Stimulated activated effector memory CD8-positive, alpha-beta T cell treated with anti-CD3 and anti-CD28 coated beads, Interleukin-12 subunit alpha, Interleukin-12 subunit beta, amount 100 ng/mL, for 72 hours (primary cell): ENCODE measurements at regions not wholly inside any gene's neighbourhood (a gene's known extent, or its start where the extent isn't known, plus 50 kb on each side); places are given as distances from the start of the nearest gene placed in this dataset.

ENCODE experiments used
- ATAC-seq: fragments of 150-1000 bp; cut with Tn5 transposase; 2 replicates; pipeline ENCODE4 v1.10.0; 2021
- DNase-seq, 2 donors: peaks; one replicate each; pipeline ENCODE4 v3.0.0; 2021 to 2022; ENCODE audit warnings: low spot score in 2 of 2
- H3K27ac Mint-ChIP-seq: one replicate; pipeline ENCODE4 v1.8.0; 2022; ENCODE audit warnings: mild to moderate bottlenecking, mixed read lengths
- H3K36me3 Mint-ChIP-seq: one replicate; pipeline ENCODE4 v1.8.0; 2022; ENCODE audit warnings: mild to moderate bottlenecking, mixed read lengths
- H3K4me1 Mint-ChIP-seq: one replicate; pipeline ENCODE4 v1.8.0; 2022; ENCODE audit warnings: mixed read lengths
- H3K4me3 Mint-ChIP-seq: one replicate; pipeline ENCODE4 v1.8.0; 2022; ENCODE audit warnings: mild to moderate bottlenecking, mixed read lengths
- H3K9me3 Mint-ChIP-seq: one replicate; pipeline ENCODE4 v1.8.0; 2022; ENCODE audit warnings: mixed read lengths

DNA sequence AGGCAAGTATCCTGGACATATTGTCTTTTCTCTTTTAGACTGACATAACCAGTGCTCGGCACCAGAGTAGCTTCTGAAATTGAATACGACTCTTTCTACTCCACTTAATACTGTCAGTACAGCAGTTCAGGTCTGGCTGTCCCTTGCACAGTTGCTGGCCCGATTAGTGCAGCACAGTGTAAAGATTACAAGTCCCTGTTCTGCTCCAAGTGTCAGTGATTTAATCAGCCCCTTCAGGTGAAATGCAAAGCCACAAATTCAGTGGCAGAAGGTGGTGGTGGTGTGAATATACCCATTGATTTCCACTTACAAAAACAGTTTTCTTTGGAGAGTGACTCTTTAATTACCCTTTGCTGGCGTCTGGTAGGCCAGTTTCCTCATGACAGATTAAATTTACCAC is 545.4 kb downstream of the ADGRL2 start:
- Mint-ChIP-seq H3K4me3 (no peak overlapping the region), H3K4me1 (no peaks in the 10 kb centered on the region), H3K27ac (no peak overlapping the region)

DNA sequence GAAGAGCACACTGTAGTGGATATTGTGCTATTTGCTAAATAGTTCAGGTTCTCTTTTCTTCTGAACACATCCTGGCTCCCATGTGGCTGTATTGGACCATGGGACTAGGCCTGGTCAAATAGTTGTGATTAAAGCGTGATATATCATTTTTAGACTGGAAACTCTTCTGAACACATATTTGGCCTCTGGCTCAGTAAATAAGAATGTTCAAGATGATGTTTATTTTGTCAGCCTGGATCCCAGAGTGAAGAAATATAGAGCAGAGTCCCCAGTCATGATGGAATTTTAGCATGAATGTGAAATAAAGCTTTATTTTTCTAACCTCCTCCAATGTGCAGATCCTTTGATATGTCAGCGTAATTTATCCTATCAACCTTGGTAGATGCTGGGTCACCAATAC is 542.6 kb downstream of the ADGRL2 start:
- Mint-ChIP-seq H3K27ac (no peak overlapping the region), H3K36me3 (no peaks in the 10 kb centered on the region), H3K4me1 (no peaks in the 10 kb centered on the region), H3K9me3 (peaks cover 15% of the 10 kb centered on the region), H3K4me3 (no peak overlapping the region)
- DNase-seq: no peak
- no peak for ATAC-seq

More for the DNA sequence above, 545.4 kb downstream of the ADGRL2 start:
- Mint-ChIP-seq H3K9me3 (peaks cover 25% of the 10 kb centered on the region), H3K36me3 (no peaks in the 10 kb centered on the region)
- DNase-seq (no peak), ATAC-seq (no peak)

DNA sequence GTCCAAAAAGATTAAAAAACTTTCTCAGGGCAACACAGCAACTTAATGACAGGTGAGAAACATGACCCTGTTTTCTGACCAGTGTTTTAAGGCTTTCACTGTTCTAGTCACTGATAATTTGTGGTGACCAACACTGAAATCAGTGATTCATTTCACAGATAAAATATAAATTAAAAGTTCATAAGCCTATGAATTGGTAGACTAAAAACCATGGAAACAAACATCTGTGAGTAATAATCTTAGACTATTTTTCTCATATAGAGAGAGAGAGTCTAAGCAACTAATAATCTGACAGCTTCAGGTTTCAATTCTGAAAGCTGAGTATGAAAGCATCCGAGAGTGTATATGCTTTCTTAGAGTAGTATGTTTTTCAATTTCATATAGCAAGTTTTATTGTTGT is 536.9 kb downstream of the ADGRL2 start:
- Mint-ChIP-seq H3K9me3 (peaks cover 32% of the 10 kb centered on the region), H3K27ac (no peak overlapping the region), H3K4me1 (no peaks in the 10 kb centered on the region), H3K36me3 (no peaks in the 10 kb centered on the region), H3K4me3 (no peak overlapping the region)
- DNase-seq (no peak), ATAC-seq (no peak)

DNA sequence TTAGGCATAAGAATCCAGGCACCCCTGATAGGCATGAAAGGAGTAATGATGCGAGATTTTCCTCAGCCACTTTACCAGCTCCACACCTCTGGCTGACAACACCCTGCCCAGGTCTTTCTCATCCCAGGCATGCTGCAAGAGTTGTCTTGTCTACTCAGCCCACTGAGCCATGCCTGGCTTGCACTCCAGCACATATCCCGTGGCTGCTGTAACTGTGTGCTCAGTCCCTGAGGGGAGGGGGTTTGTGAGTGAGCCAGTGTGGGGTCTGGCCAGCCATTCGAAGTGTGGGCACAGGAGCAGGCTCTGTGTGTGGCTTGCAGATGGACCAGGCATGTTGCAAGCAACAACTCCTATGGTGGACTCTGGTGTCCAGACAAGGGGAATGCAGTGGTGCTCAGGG is 529.6 kb downstream of the ADGRL2 start:
- no peaks in the 10 kb centered on the region for H3K36me3 Mint-ChIP-seq
- DNase-seq: no peak
- H3K4me1 Mint-ChIP-seq: no peaks in the 10 kb centered on the region
- H3K9me3 Mint-ChIP-seq: peaks cover 29% of the 10 kb centered on the region
- peak; percentile 36 for ATAC-seq
- H3K27ac Mint-ChIP-seq: no peak overlapping the region
- H3K4me3 Mint-ChIP-seq: no peak overlapping the region

DNA sequence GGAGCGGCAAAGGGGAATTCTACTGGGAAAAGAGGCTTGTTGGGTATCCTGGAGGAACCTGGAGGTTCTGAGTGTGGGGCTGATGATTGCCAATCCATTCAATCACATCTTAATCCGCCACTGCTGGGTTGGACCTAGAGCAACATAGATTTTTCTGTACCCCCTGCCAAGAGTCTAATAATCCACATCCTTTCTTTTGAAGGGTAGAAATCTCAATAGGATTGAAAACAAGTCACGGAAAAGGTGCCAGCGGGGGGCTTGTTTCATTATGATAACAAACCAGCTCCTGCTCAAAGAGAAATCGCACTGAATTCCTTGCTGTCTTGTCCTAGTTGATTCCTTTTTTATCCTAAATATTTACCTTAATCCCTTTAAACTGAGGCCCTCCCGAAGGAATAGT is 528.5 kb downstream of the ADGRL2 start:
- Mint-ChIP-seq H3K27ac (no peak overlapping the region), H3K9me3 (peaks cover 28% of the 10 kb centered on the region), H3K36me3 (no peaks in the 10 kb centered on the region), H3K4me1 (no peaks in the 10 kb centered on the region), H3K4me3 (no peak overlapping the region)
- DNase-seq: no peak
- no peak for ATAC-seq

DNA sequence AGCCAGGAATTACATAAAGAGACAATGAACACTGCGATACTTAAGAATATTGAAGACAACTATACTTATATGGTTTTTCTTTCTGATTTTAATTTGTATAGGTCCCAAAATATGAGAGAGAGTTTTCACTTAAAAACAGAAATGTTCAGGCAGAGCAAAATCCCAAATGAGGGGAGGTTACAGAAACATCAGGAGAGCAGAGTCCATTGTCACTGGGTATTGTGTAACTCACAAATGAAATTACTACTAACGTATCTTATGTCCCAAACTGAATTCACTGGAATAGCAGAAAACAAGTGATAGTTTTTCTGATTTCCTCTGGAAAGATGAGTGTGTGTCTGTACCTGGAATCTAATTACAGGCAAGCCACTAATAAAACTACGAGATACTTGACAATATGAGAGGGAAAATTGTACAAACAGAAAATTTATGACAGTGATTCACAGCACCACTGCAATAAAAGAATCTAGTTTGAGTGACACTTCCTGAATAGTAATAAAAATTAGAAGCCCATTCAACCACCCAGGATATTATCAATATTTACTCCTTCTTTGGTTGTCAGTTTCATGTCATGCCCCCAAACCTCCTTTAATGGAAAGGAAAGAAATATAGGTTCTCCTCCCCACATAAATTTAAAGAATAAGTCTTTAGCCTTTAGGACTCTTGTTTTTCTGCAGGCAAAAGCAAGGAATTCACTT is 522.6 kb downstream of the ADGRL2 start:
- H3K36me3 Mint-ChIP-seq: no peaks in the 10 kb centered on the region

DNA sequence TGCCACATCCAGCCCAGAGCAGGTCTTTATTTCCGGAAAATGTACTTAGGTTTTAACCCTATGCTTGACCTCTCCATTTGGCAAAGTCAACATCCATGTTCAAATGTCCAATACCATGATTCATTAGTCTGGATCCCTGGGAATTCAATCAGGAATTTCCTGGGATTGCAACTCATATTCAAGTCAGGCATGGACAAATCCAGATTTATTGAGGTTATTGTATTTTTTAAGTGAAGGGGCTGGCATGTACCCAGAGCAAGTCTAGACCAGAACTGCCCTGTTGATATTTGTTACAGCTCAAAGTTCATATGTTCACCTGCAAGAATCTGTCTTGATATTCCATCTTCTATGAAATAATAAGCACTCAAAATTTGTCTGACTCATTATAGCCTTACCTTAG is 521.1 kb downstream of the ADGRL2 start:
- Mint-ChIP-seq H3K36me3 (no peaks in the 10 kb centered on the region), H3K4me1 (no peaks in the 10 kb centered on the region), H3K4me3 (no peak overlapping the region), H3K9me3 (peaks cover 13% of the 10 kb centered on the region), H3K27ac (no peak overlapping the region)
- ATAC-seq (no peak), DNase-seq (no peak)

More for the DNA sequence above, 522.6 kb downstream of the ADGRL2 start:
- Mint-ChIP-seq H3K9me3 (peaks cover 17% of the 10 kb centered on the region), H3K4me3 (no peak overlapping the region), H3K4me1 (no peaks in the 10 kb centered on the region), H3K27ac (no peak overlapping the region)
- ATAC-seq (no peak), DNase-seq (no peak)

DNA sequence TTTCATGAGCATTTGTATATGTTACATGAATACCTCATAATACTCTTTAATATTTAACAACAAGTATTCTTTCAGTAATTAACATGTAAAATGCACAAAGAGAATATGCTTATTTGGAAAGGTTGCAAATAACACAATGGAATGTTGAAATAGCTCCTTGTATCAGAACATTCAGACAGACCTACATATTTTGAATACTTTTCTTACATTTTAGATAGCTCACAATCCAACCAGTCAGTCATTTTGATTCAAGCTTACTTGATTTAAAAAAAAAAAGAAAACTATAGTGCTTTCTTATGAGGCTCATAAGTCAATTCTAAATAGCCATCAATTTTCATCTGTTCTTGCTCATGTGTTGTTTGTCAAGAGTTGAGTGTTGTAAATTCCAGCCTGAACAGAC is 518.8 kb downstream of the ADGRL2 start:
- Mint-ChIP-seq H3K36me3 (no peaks in the 10 kb centered on the region), H3K27ac (no peak overlapping the region), H3K4me1 (no peaks in the 10 kb centered on the region), H3K4me3 (no peak overlapping the region), H3K9me3 (peaks cover 14% of the 10 kb centered on the region)
- ATAC-seq (no peak), DNase-seq (no peak)

DNA sequence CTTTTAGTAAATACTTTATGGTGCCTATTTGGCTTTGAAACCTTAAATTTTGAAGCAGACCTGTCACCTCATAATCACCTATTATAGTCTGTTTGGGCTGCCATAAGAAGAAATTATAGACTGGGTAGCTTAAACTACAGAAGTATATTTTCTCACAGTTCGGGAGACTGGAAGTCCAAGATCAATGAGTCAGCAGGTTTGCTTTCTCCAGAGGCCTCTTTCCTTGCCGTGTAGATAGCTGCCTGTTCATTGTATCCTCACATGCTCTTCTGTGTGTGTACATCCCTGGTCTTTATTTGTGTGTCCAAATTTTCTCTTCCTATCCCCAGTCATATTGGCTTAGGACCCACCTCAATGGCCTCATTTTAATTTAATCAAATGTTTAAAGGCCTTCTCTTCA is 518.2 kb downstream of the ADGRL2 start:
- H3K4me1 Mint-ChIP-seq: no peaks in the 10 kb centered on the region

DNA sequence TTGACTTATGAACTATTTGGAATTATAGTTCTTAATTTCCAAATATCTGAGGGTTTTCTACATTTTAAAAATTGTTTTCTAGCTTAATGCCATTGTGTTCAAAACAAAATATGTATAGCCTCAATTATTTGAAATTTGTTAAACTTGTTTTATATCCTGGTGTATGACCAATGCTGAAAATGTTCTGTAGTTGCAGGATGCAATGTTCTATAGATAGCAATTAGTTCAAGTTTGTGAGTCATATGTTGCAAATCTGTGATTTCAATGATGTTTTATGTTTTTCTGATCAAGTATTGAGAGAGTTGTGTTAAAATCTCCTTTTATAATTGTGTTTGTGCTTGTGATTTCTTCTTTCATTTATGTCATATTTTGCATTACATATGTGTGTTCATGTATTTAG is 517.5 kb downstream of the ADGRL2 start:
- Mint-ChIP-seq H3K4me1 (no peaks in the 10 kb centered on the region), H3K4me3 (no peak overlapping the region), H3K27ac (no peak overlapping the region), H3K36me3 (no peaks in the 10 kb centered on the region), H3K9me3 (peaks cover 12% of the 10 kb centered on the region)
- DNase-seq (no peak), ATAC-seq (no peak)

More for the DNA sequence above, 518.2 kb downstream of the ADGRL2 start:
- Mint-ChIP-seq H3K4me3 (no peak overlapping the region), H3K9me3 (peaks cover 14% of the 10 kb centered on the region), H3K36me3 (no peaks in the 10 kb centered on the region), H3K27ac (no peak overlapping the region)
- DNase-seq (no peak), ATAC-seq (no peak)

DNA sequence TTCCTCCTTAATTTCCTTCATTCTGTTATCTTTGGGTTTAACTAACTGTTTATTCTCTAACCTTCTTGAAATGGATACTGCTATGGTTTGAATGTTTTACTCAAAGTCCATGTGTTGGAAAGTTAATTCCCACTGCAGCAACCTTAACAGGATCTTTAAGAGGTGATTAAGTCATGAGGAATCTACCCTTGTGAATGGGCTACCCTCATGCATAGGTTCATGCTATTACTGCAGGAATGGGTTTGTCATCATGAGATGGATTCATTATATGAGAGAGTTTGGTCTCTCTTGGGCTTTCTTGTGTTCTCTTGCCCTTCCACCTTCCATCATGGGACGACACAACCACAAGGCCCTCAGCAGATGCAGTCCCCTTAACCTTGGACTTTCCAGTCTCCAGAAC is 516.9 kb downstream of the ADGRL2 start:
- Mint-ChIP-seq H3K4me3 (no peak overlapping the region), H3K27ac (no peak overlapping the region), H3K36me3 (no peaks in the 10 kb centered on the region), H3K4me1 (no peaks in the 10 kb centered on the region), H3K9me3 (peaks cover 13% of the 10 kb centered on the region)
- no peak for ATAC-seq
- DNase-seq: no peak

DNA sequence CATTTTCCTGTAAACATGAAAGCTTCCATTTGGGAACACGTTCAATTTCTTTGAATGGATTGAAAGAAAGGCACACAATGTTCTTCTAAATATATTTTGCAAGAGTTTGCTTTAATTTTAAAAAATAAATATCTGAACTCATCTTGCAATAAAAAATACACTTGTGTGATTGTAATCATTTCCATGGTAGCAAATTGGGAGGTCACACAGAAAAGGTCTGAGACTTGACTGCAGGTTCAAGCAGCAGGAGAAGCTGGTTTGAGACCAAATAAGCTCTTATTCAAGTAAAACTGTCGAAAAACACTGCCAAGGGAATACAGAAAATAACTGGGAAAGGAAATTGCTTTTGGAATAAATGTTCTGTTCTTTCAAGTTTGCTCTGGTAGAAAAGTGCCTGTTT is 498.9 kb downstream of the ADGRL2 start:
- H3K4me3 Mint-ChIP-seq: no peak overlapping the region

DNA sequence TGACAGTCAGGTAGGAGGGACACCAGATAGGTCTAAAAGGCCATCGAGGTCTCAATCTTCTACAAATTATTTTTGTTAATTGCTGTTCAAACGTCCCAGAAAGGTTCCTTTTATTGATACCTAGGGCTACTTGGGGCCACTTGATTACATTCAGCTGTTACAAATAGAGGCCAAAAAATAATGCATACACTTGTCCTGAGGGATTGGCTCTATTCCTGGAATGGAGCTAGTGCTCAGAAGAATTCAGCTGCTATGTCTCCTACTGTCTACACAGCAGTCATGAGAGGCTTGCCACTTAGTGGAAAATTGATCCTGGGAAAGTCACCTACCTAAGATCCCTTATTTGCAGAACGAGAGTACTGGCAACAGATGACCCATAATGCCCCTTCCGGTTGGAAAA is 498.3 kb downstream of the ADGRL2 start:
- Mint-ChIP-seq H3K36me3 (no peaks in the 10 kb centered on the region), H3K27ac (no peak overlapping the region), H3K9me3 (peaks cover 26% of the 10 kb centered on the region), H3K4me1 (no peaks in the 10 kb centered on the region), H3K4me3 (no peak overlapping the region)
- ATAC-seq (no peak), DNase-seq (no peak)

More for the DNA sequence above, 498.9 kb downstream of the ADGRL2 start:
- Mint-ChIP-seq H3K27ac (no peak overlapping the region), H3K9me3 (peaks cover 23% of the 10 kb centered on the region), H3K36me3 (no peaks in the 10 kb centered on the region), H3K4me1 (no peaks in the 10 kb centered on the region)
- ATAC-seq (no peak), DNase-seq (no peak)

DNA sequence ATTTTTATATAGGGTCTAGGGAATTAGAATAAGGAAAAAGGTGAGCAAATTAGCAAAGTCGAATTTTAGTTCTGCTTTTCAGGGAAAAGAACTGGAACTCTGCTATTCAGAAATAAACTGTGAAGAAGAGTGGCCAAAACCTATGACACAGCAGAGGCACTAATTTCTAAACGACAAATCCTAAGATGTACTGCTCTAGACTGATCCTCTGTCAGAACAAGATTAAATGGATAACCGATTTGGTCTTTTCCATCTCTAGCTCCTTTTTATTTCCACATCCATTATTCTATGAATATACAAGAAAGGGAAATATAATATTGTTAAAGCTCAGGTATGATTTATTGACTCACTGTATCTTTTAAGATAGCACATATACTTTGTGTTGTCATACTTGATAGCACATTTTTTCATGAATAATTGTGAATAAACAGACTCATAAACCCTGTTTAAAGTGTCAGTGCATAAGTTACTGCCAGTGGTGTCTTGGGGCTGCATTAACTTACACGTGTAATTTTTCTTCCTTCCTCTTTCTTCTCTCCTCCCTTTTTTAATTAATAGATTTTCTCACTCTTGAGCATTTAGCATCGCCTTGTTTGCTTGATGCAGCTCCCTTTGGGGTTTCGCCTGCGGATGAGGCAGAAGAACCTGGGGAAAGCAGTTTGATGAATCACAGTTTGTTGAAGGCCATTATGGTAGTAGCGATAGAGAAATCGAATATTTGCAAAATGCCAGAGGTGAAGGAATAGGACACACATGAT is 496.6 kb downstream of the ADGRL2 start:
- H3K27ac Mint-ChIP-seq: no peak overlapping the region
- no peak for ATAC-seq
- DNase-seq: no peak
- no peaks in the 10 kb centered on the region for H3K36me3 Mint-ChIP-seq
- peaks cover 20% of the 10 kb centered on the region for H3K9me3 Mint-ChIP-seq
- H3K4me1 Mint-ChIP-seq: no peaks in the 10 kb centered on the region
- H3K4me3 Mint-ChIP-seq: no peak overlapping the region

DNA sequence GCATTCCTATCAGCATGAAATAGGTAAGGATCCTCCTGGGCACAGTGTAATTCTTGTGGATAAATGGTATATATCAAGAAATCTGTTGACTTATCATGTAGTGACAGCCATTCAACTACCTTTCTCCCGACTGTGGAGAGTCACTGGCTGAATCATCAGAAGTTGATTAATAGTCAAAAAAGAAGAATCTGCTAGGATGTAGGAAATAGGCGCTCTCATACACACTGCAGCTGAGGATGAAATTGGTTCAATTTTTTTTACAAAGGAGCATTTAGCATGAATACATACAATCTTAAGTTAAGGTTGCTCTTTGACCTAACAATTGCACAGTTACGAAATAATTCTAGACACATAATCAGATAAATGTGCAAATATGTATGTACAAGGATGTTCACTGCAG is 486.8 kb downstream of the ADGRL2 start:
- H3K4me3 Mint-ChIP-seq: no peak overlapping the region
- H3K27ac Mint-ChIP-seq: no peak overlapping the region
- no peaks in the 10 kb centered on the region for H3K4me1 Mint-ChIP-seq
- ATAC-seq (no peak), DNase-seq (no peak)
- H3K9me3 Mint-ChIP-seq: peaks cover 10% of the 10 kb centered on the region
- H3K36me3 Mint-ChIP-seq: no peaks in the 10 kb centered on the region

DNA sequence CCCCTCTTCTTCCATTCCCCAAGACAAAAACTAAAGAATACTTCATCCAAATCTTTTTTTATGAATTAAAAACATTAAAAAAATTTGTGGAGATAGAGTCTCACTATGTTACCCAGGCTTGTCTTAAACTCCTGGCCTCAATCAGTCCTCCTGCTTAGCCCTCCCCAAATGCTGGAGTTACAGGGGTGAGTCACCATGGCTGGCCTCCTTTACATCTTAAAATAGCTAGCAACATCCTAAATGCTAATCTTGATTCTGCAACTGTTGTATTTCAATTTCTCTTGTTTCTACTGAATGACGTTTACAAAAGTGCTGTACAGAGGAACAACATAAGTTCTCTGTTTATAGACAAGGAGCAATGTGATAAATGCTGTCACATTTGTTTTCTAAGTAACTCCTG is 483.5 kb downstream of the ADGRL2 start:
- H3K4me1 Mint-ChIP-seq: no peaks in the 10 kb centered on the region
- no peak for ATAC-seq

More for the DNA sequence above, 483.5 kb downstream of the ADGRL2 start:
- H3K36me3 Mint-ChIP-seq: no peaks in the 10 kb centered on the region
- DNase-seq: no peak
- H3K9me3 Mint-ChIP-seq: peaks cover 16% of the 10 kb centered on the region
- H3K27ac Mint-ChIP-seq: no peak overlapping the region
- no peak overlapping the region for H3K4me3 Mint-ChIP-seq
